Panc1 (cell line): ENCODE measurements at regions not wholly inside any gene's neighbourhood (a gene's known extent, or its start where the extent isn't known, plus 50 kb on each side); places are given as distances from the start of the nearest gene placed in this dataset.

Experiments used
- ATAC-seq: fragments of 200-7000 bp; cut with Tn5 transposase; 2 replicates; pipeline ENCODE4 v1.9.1; 2020; ENCODE audit warnings: mild to moderate bottlenecking, moderate library complexity
- BruUV-seq: library from RNA; stranded (reverse); fragments of 400-500 nt; replicated peaks from 2 replicates; lab custom pipeline; 2021; lab: Mats Ljungman, UMichigan
- CTCF ChIA-PET: fragments of 300-600 bp; sonication (Branson Sonifier 250); formaldehyde crosslinking; loops from one replicate; lab custom pipeline; 2022; ENCODE audit warnings: antibody characterized with exemption; lab: Charles Lee
- POLR2A ChIA-PET: fragments of 300-600 bp; sonication (Branson Sonifier 250); formaldehyde crosslinking; loops from one replicate; lab custom pipeline; 2022; ENCODE audit warnings: antibody characterized with exemption; lab: Charles Lee
- DNase-seq: peaks from one replicate; pipeline ENCODE4 v3.0.0-alpha.2; 2010; ENCODE audit warnings: low read depth, low spot score
- H3K27ac ChIP-seq: 2 replicates; pipeline ENCODE4 v1.5.1; 2011; ENCODE audit warnings: mild to moderate bottlenecking, low read length, inconsistent platforms
- H3K27me3 ChIP-seq: fragments of 200-500 bp; sonication (Bioruptor generic); 2 replicates; pipeline ENCODE4 v1.6.0; 2014; ENCODE audit warnings: low read length, inconsistent platforms; ENCODE audit not compliant: control insufficient read depth, insufficient read depth
- H3K36me3 ChIP-seq: fragments of 200-500 bp; sonication (Bioruptor generic); 2 replicates; pipeline ENCODE4 v1.5.1; 2014; ENCODE audit warnings: inconsistent platforms, mild to moderate bottlenecking, low read length, moderate library complexity; ENCODE audit not compliant: control insufficient read depth, insufficient read depth
- H3K4me1 ChIP-seq: 2 replicates; pipeline ENCODE4 v1.5.1; 2011; ENCODE audit warnings: inconsistent platforms, mild to moderate bottlenecking, low read length, moderate library complexity; ENCODE audit not compliant: control insufficient read depth, insufficient read depth
- H3K4me3 ChIP-seq, 2 experiments: 2 replicates each; pipeline ENCODE4 v1.5.1; 2011 to 2012; ENCODE audit warnings: low read depth in 2 of 2, low read length in 2 of 2, mild to moderate bottlenecking in 2 of 2, inconsistent platforms in 1 of 2, moderate library complexity in 1 of 2
- H3K9me3 ChIP-seq: fragments of 200-500 bp; sonication (Bioruptor generic); 2 replicates; pipeline ENCODE4 v1.5.1; 2014; ENCODE audit warnings: low read depth, mild to moderate bottlenecking, inconsistent platforms, low read length, moderate library complexity; ENCODE audit not compliant: control insufficient read depth, insufficient read depth
- CTCF ChIP-seq: fragments of 450-650 bp; IDR thresholded peaks from 2 replicates; pipeline ENCODE4 v1.5.1; 2017; ENCODE audit warnings: mild to moderate bottlenecking
- POLR2AphosphoS5 ChIP-seq: IDR thresholded peaks from 2 replicates; pipeline ENCODE4 v1.6.1; 2012; ENCODE audit warnings: mild to moderate bottlenecking, low read depth, low read length, moderate library complexity
- REST ChIP-seq, 2 experiments: IDR thresholded peaks; 2 replicates each; pipeline ENCODE4 v1.6.1; 2011 to 2012; ENCODE audit warnings: low read depth in 2 of 2, control low read depth in 1 of 2, low read length in 1 of 2, mild to moderate bottlenecking in 1 of 2, moderate library complexity in 1 of 2; ENCODE audit not compliant: insufficient read depth in 1 of 2
- SIN3A ChIP-seq: IDR thresholded peaks from 2 replicates; pipeline ENCODE4 v1.6.1; 2012; ENCODE audit warnings: low read depth, mild to moderate bottlenecking, low read length, moderate library complexity, borderline replicate concordance; ENCODE audit not compliant: insufficient read depth
- TCF7L2 ChIP-seq: IDR thresholded peaks from 2 replicates; pipeline ENCODE4 v1.6.1; 2011; ENCODE audit warnings: mild to moderate bottlenecking, low read depth, low read length, inconsistent platforms
- in situ Hi-C: cut with HindIII; loops from 2 replicates; pipeline ENCODE4 v1.10.0; 2016; ENCODE audit warnings: low sequenced_read_pairs, low pct_unique_long_range_greater_than_20kb
- intact Hi-C: fragments of 100-400 bp; cut with micrococcal nuclease; formaldehyde crosslinking; loops from one replicate; pipeline ENCODE4 v1.10.0; 2022; ENCODE audit not compliant: unreplicated experiment

- no peak for ATAC-seq
- CTCF ChIA-PET = no interaction called here
- Histone ChIP-seq H3K36me3 (no peaks in the 10 kb centered on the region), H3K4me3 (no peak overlapping the region), H3K9me3 (peaks cover 32% of the 10 kb centered on the region; the same call in 1 of the 2 replicates), H3K4me1 (peaks cover 13% of the 10 kb centered on the region), H3K27me3 (no peaks in the 10 kb centered on the region), H3K27ac (peak overlapping the region; percentile 60)
- BruUV-seq = no TSS peak
- POLR2A ChIA-PET = interaction anchor here (1.3 kb wide), 1 partner anchor 18 kb away, joined by 5 read pairs; no protein-coding TSS in a partner anchor
- DNase-seq = no peak
- in situ Hi-C loops = no loop called here
- TF ChIP-seq POLR2AphosphoS5 (no peak), SIN3A (no peak), REST (IDR thresholded peaks at IDR 0.05; ENCODE audit: insufficient read depth in 1 of 2, low read depth in 2 of 2, low read length in 1 of 2) (no peak), CTCF (no peak), TCF7L2 (no peak)
- intact Hi-C loops = no loop called here
Measured at GRCh38 chr3:150311156-150311555, 96.9 kb upstream of the TSC22D2 start.

GRCh38 chr3:150309557-150309956 lies 98.5 kb upstream of the TSC22D2 start:
- peak overlapping the region; percentile 60; the same call in 1 of the 2 replicates for H3K27ac ChIP-seq
- in situ Hi-C loops (no loop called here), intact Hi-C loops (no loop called here)
- CTCF ChIA-PET = no interaction called here
- TF ChIP-seq TCF7L2 = no peak
- no peak for TF ChIP-seq CTCF
- TF ChIP-seq SIN3A = no peak
- TF ChIP-seq POLR2AphosphoS5 = no peak
- TF ChIP-seq REST (IDR thresholded peaks at IDR 0.05; ENCODE audit: insufficient read depth in 1 of 2, low read depth in 2 of 2, low read length in 1 of 2) = no peak
- no TSS peak for BruUV-seq
- peaks cover 2% of the 10 kb centered on the region for H3K4me1 ChIP-seq
- peak; percentile 33; the same call in 1 of the 2 replicates for ATAC-seq
- H3K36me3 ChIP-seq = no peaks in the 10 kb centered on the region
- no peak overlapping the region for H3K4me3 ChIP-seq
- H3K27me3 ChIP-seq = no peaks in the 10 kb centered on the region
- peaks cover 32% of the 10 kb centered on the region; the same call in 1 of the 2 replicates for H3K9me3 ChIP-seq
- DNase-seq = no peak
- POLR2A ChIA-PET = no interaction called here
